Vagina (tissue), 2 donors: ENCODE measurements at regions not wholly inside any gene's neighbourhood (a gene's known extent, or its start where the extent isn't known, plus 50 kb on each side); places are given as distances from the start of the nearest gene placed in this dataset.

ENCODE experiments used
- CTCF ChIP-seq, 3 experiments: fragments of 450-650 bp in 2 of 3; fragments of 200-600 bp in 1 of 3; sonication (generic) in 1 of 3; IDR thresholded peaks; one replicate each; pipeline ENCODE4 v1.5.1; 2017 to 2019; ENCODE audit warnings: antibody characterized with exemption in 3 of 3, mild to moderate bottlenecking in 2 of 3, moderate library complexity in 2 of 3
- POLR2A ChIP-seq, 2 donors: fragments of 450-650 bp; IDR thresholded peaks; one replicate each; pipeline ENCODE4 v1.6.1; 2017; ENCODE audit warnings: antibody characterized with exemption in 2 of 2, mild to moderate bottlenecking in 2 of 2, moderate library complexity in 2 of 2

GRCh38 chr6:85866370-85866730, 223.7 kb upstream of the SYNCRIP start:
- TF ChIP-seq CTCF (IDR thresholded peaks at IDR 0.05) (no peak), POLR2A (IDR thresholded peaks at IDR 0.05) (no peak)
